DOHH2 (cell line): ENCODE measurements at regions not wholly inside any gene's neighbourhood (a gene's known extent, or its start where the extent isn't known, plus 50 kb on each side); places are given as distances from the start of the nearest gene placed in this dataset.

Experiments
- EZH2phosphoT487 ChIP-seq: fragments of 200-600 bp; sonication (generic); IDR thresholded peaks from 2 replicates; pipeline ENCODE4 v1.6.1; 2017; ENCODE audit warnings: borderline replicate concordance, mild to moderate bottlenecking, antibody characterized with exemption, low read length, moderate library complexity, mixed read lengths
- TF ChIP-seq, protein P1 (sequence below): fragments of 200-600 bp; sonication (generic); IDR thresholded peaks from one replicate; pipeline ENCODE4 v1.5.1; 2014; ENCODE audit warnings: antibody characterized with exemption, mild to moderate bottlenecking, low read depth, low read length; ENCODE audit not compliant: poor library complexity, severe bottlenecking

DNA sequence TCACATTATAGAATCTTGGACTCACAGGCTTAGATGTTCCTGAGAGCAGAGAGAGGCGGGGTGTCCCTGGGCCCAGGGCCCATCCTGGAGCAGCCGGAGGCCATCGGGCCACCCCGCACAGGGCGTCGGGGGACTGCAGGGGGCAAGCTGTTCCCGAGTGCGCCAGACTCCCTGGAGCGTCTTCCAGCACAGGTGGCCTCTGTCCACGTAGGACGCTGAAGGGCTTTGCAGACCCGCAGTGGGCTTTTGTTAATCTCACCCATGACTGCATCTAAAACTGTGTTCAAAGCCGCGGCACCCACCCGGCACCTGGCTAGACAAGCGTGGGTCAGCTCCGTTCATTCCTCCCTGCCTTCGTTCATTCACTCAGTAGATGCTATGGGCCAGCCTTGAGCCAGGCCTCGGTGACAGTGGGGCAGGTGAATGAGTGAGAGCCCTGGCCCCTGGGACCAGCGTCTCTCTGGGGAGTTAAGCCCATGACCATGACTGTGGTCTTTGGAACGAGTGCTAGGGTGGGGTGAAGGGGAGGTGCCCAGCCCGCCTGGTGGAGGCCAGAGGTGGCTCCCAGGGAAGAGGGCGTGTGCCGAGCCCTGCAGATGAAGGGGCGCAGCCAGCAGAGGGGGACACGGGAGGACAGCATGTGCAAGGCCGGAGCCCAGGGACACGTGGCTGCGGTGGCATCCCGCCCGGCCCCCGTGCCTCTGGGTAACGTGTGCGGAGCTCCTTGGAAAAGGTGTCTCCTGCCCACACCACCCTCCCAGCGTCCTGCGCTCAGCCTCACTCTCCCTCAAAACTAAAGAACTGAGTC is 98.3 kb downstream of the HMX1 start:
- TF ChIP-seq, protein P1, sequence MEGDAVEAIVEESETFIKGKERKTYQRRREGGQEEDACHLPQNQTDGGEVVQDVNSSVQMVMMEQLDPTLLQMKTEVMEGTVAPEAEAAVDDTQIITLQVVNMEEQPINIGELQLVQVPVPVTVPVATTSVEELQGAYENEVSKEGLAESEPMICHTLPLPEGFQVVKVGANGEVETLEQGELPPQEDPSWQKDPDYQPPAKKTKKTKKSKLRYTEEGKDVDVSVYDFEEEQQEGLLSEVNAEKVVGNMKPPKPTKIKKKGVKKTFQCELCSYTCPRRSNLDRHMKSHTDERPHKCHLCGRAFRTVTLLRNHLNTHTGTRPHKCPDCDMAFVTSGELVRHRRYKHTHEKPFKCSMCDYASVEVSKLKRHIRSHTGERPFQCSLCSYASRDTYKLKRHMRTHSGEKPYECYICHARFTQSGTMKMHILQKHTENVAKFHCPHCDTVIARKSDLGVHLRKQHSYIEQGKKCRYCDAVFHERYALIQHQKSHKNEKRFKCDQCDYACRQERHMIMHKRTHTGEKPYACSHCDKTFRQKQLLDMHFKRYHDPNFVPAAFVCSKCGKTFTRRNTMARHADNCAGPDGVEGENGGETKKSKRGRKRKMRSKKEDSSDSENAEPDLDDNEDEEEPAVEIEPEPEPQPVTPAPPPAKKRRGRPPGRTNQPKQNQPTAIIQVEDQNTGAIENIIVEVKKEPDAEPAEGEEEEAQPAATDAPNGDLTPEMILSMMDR, result no peak
- no peak for TF ChIP-seq EZH2phosphoT487
